ENCODE measurements at regions not wholly inside any gene's neighbourhood (a gene's known extent, or its start where the extent isn't known, plus 50 kb on each side); places are given as distances from the start of the nearest gene placed in this dataset.

GRCh38 chr17:77359236-77359635 is 218.5 kb downstream of the SEC14L1 start:
- TF ChIP-seq CTCF (IDR thresholded peaks at IDR 0.05): no peak
- TF ChIP-seq POLR2A (IDR thresholded peaks at IDR 0.05): no peak

Data from breast epithelium (tissue), 3 donors.